OCI-M2 (cell line): ENCODE measurements at regions not wholly inside any gene's neighbourhood (a gene's known extent, or its start where the extent isn't known, plus 50 kb on each side); places are given as distances from the start of the nearest gene placed in this dataset.

Experiments used
- DNase-seq: peaks from one replicate; lab custom pipeline; 2025; ENCODE audit not compliant: unreplicated experiment; lab: John Stamatoyannopoulos, UW

DNA sequence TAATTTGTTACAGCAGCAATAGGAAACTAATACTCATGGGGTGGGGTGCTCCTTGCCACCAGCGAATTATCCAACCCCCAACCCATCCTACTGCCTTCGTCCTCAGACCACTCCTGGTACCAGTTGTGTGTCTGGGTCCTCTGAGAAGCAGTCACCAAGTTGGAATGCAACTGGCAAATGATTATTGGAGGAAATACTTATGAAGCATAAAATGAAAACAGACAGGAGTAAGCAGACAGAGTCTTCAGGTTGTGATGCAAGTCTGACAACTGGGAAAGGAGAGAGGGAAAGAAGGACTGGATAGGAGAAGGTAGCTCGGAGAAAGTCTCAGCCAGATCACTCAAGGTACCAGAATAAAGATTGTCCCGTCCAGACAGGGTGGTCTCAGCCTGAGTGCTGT lies 181.1 kb upstream of the ARID2 start:
- no peak for DNase-seq

DNA sequence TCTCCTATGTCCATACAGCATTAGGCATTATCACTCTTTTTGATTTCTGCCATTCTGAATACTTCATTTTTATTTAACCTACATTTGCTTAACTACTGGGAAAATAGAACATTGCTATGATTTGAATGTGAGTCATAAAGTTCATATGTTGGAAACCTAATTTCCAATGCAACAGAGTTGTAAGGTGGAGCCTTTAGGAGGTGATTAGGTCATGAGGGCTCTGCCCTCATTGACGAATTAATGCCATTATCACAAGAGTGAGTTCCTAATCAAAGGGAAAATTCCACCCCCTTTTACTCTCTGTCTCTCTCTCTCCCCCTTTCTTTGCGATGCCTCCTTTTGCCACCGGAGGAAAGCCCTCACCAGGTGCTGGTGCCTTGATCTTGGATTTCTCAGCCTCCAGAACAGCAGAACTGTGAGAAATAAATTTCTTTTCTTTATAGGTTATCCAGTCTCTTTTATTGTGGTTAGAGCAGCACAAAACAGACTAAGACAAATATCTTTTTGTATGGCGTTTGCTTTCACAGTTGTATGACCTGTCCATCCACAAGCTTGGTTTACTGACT lies 180.1 kb upstream of the ARID2 start:
- DNase-seq, result no peak

DNA sequence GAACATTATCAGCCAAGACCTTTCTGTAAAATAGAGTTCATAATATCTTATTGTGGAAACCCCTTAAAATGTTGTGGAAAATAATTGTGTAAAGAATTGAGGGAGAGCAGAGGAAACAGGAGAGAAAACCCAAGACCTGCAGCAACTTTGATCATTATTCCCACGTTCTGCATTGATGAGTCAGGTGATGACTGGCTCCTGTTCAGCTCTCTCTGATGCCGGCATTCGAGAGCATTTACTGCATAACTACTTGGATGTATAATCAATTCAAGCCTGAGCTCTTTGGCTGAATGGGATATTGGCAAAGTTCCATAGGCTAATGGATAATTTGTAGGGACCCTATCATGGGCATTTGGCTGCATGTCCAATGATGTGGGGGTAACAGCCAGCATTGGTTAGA lies 176.3 kb upstream of the ARID2 start:
- no peak for DNase-seq

DNA sequence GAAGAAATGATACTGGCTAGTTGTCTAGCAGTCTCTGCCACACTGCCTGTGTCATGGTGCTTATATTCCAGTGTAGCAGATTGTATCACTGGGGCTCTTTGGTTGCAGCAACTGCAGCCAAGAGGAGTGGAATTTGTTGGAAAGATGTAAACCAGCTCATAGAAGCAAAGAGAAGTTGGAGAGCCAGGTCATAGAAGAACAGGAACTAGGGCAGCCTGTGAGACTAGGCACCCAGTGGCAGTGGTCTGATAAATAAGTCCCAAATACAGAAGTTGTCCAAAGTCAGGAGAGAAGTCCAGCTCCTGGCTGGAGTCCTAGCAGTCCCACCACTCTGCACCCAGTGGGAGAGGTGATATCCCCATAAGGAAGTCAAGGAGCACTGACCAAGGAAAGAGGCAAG lies 172.5 kb upstream of the ARID2 start:
- no peak for DNase-seq

DNA sequence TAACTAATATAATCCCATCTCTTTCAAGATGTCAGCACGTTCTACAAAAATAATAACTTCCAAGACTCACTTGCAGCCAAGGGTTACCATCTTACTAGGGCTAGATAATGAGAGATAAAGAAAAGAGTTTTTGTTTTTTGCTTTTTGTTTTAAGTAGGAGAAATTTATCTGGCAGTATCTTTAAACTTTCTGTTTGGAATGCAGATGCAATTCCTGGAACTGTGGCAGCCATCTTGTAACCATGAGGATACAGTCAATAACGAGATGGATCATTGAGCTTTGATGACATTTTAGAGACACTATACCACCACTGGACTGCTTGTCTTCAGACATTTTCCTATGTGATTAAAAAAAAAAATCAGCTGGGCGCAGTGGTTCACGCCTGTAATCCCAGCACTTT lies 171.2 kb upstream of the ARID2 start:
- no peak for DNase-seq

DNA sequence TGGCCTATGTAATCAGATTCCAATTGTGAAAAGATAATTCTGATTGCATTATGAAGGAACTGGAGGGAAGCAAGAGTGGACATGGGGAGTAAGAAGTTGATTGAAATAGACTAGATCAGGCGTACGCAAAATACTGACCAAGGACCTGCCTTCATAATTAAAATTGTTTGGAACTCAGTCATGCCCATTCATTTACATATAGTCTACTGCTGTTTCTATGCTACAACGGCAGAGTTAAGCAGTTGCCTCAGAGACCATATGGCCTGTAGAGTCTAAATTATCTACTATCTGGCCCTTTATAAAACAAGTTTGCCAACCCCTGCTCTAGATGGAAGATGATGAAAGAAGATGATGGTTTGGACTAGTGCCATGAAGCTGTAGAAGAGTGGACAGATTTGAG lies 170.0 kb upstream of the ARID2 start:
- DNase-seq, result no peak

DNA sequence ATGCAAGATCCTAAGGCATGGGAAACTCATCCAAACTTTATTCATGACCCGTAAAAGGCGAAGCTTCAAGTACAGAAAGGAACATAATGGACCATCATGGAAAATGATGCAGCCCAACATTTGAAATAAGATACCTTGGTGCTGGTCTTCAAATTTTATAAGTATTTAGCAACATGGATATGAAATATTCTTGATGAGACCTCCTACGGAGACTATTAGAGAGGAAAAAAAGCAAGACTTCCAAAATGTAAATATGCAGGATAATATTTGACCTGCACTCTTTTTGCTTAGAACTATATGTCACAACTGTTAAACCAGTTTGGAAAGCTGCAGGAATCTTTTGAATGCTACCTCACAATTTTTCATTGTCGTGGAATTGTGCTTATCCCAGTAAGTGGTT lies 168.8 kb upstream of the ARID2 start:
- no peak for DNase-seq

DNA sequence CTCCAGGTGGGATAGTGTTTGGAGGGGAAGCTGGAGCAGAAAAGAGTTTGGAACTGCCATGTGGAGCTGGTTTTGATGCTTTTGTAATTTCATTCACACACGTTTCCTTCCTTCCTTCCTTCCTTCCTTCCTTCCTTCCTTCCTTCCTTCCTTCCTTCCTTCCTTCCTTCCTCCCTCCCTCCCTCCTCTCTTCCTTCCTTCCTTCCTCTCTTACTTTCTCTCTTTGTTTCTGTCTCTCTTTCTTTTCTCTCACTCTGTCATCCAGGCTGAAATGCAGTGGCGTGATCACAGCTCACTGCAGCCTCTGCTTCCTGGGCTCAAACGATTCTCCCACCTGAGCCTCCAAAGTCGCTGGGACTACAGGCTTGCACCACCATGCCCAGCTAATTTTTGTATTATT lies 168.0 kb upstream of the ARID2 start:
- DNase-seq, result no peak

DNA sequence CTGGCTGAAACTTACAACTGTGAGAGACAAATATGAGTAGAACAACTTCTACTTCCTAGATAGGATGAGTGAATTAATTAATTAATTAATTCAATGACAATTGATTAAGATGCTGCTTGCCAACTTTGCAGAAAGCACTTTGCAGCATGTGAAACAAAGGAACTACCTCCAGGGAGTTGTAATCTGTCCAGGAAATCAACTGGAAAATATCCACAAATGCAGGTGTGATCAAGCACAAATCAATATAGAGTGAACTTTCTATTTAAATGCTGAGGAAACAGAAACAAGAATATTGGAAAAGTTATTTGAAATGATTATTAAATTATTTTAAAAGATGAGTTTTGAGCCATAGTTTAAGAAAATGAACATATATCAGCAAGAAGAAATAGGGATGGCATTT lies 163.9 kb upstream of the ARID2 start:
- DNase-seq, result no peak

DNA sequence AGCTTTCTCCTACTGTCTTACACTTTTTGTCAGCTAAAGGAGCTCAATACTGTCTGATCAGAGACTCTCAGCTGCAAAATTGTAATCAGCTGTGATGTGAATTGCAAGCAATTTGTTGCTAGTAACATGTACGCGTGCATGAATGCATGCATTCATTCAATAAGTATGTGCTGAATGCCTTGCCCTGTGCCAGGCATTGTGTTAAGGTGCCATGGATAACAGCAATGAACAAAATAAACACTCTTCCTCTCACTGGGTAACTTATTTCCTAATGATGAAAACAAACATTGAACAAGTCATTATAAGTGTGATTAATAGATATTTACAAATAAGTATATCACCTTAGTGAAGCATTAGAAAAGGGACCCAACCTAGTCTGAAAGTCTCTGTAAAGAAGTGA lies 163.2 kb upstream of the ARID2 start:
- DNase-seq, result no peak

DNA sequence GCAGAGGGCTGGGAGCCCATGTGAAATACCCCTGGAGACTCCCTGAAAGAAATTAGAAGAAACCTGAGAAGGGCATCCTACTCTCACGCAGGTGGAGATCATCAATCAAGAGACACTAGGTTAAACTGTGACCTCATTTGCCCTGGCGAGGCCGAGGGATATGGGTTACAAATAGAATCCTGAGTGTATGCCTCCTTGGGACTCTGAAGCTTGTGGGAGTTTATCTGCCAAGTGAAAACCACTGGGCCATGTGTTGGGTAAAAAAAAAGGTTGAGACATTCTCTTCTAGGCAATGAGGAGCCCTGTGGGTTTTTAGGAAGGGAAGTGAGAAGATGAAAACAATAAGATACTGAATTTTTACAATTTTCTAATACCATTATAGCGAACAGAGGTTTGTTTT lies 160.7 kb upstream of the ARID2 start:
- no peak for DNase-seq

DNA sequence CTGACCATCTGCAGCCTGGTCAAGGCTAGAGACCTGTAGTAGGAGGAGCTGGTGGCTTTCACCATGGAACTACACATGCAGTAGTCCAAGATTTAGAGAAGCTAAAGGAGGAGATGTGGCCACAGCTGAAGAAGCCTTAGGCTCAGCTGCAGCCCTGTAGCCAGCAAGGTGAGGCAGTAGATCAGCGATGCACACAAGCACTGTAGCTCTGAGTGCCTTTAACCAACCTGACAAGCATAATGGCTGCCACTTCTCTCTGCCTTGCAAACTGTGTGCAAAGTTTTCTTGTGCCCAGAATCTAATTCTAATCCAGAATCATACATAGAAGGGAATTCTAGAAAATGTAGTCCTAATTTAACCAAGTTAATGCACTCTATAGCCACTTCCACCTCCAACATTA lies 159.0 kb upstream of the ARID2 start:
- DNase-seq, result no peak

DNA sequence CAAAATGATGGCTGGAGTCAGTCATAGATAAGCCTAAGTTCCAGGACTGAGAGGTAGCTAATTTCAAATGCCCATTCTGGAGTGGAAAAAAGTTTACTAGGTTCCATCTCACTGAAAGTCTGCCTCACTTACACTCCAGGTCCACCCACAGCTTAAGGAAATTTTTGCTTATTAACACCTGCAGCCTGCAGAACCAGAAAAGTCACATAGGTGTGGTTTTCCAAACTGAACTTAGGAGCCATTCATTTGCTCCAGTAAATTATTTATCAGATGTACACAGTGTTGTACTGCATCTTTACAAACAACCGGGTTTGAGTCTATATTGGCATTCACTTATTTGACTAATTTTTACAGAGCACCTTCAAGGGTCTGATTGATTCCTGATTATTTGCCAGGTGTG lies 157.4 kb upstream of the ARID2 start:
- DNase-seq, result no peak

DNA sequence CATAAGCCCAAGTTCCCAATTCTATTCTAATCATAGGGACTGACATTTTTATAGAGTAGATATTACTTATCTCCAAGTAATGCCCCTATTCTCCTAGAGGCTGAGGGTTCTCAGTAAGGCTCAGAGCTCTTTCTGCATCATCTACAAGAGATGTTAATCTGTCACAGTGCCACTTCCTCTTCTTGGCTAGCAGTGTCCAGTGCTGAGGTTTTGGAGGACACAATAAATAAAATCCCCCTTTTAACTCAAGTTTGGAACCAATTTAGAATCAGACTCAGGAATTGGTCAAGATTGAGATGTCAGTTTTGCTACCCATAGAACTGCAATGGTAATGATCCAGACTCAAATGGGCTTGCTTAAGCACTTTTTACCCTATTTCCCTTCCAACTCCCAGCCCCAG lies 154.1 kb upstream of the ARID2 start:
- no peak for DNase-seq

DNA sequence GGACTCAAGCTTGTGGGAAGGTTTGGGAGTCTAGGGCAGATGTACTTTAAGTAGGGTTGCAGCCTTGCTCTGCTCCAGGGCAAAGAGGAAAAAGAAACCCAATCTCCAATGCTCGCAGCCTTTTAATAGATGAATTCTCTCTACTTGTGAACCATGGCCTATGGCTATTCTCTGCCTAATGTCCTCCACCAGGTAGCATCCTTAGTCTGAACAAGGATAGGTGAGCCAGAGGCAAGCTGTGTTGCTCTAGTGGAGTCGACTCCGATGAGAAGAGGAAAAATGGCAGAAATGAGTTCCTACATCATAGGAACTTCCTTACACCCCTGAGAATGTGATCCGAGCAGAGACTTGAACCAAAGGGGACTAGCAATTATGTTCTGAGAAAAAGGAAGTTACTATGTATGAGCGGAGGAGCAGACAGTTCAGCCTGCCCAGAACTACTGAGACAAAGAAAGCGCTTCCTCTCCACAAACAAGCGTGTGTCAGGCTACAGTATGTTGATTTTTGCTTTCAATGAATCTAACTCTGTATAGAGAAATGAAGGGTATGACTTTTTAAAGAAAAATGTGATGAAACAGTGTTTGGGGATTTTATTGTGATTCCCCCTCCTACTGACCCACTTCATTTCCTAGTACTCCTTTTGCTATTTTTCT lies 153.6 kb upstream of the ARID2 start:
- DNase-seq, result no peak

DNA sequence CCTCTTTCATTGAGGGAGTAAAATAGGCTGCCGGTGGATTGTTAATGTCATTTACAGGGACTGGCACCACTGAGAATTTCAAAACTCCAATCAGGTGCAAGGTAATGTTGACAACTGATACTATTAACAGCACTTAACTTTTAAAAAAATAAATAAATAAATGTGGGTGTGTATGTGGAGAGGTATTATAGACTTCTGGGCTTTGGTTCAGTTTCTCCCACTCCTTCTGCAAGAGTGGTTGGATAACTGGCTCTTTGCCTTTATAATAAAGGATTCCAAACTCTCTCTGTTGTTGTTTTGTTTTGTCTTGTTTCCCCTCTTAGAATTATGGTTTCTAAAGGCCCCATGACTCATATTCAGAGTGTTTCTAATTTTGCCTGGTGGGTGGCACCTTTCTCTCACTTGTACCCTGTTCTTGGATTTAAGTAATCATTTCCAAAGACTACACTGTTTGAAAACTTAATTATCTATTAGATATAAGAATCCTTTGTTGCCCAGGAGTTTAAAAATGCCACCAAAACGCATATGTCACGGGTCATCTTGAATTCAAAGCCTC lies 151.6 kb upstream of the ARID2 start:
- no peak for DNase-seq

DNA sequence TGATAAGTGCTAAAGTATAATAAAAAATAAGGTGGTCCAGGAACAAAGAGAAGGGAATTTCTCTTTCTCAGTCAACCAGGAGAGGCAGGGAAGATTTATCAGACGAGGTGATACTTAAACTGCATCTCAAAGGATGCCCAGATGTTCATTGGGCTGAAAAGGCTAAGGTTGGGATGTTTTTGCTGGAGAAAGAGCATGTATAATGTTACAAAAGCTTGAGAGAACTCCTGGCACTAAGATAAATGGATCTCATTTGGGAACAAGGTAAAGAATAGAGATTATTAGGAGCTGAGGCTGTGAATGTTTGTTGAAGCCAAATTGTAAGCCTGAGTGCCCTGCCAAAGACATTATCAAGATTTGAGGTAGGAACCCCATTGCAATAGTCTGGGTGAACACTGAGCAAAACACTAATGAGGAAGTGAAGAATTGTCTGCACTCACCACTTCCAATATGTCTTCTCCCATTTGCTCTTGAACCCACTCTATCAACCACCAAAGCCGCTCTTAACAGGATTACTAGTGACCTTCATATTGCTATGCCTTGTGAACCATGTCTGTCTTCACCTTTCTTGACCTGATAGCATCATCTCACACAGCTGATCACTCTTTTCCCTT lies 149.0 kb upstream of the ARID2 start:
- DNase-seq, result no peak

DNA sequence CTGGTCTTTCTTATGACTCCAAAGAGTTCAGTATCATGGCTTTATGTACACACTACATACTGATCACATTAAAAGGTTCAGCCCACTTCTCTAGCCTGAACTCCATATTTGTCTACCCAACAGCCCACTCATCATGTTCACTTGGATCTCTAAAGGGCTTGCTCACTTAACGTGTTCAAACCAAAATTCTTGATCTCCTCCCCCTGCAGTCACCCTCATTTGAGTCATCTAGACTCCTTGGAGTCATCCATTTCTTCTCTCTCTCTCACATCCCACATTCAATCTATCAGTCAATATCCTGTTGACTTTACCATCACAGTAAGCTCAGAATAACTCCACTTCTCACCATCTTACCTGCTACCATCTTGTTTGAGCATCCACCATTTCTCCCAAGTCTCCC lies 148.4 kb upstream of the ARID2 start:
- DNase-seq, result no peak

DNA sequence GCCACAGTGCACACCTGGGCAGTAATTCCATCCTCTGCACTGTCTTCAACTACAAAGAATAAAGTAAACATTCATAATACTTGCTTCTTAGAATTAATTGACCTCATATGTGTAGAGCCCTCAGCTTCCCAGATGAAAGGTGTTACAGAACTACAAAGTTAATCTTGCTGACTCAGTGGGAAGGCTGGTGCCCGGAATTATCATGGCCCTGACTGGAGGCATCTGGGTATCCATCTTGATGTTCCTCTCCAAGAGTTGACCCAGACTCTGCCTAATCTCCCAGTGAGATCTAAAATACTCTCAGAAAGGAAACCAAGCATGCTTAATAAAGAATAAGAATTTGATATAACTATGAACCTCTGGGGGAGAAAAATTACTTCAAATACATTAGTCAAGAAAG lies 147.0 kb upstream of the ARID2 start:
- no peak for DNase-seq

DNA sequence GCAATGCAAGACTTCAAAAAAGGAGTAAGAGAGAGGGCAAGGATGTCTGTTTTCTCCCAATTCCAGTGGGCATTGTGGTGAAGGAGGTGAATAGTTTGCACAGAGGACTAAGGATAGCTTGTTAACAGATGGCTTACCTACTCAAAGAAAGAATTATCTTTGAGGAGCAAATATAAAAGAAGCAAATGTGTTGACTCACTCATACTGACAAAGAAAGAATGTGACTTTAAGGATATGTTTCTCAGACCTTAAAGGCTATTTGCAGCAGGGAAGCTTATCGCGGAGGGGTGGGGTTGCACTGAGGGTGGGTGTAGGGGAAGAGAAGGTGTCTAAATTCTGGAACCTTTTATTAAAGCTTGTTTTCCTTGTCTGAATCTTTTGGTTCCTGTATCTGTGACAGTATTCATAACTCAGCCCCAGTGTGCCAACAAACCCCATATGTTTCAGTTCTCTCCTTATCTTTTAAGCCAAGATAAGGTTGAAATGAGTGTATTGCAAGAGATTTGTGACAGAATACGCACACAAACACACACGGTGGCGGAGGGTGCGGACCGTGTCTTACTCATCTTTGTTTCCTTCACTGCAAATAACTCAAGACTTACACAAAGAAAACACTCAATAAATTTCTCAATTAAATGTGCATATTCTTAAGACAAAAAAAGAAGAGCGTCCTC lies 146.4 kb upstream of the ARID2 start:
- no peak for DNase-seq

DNA sequence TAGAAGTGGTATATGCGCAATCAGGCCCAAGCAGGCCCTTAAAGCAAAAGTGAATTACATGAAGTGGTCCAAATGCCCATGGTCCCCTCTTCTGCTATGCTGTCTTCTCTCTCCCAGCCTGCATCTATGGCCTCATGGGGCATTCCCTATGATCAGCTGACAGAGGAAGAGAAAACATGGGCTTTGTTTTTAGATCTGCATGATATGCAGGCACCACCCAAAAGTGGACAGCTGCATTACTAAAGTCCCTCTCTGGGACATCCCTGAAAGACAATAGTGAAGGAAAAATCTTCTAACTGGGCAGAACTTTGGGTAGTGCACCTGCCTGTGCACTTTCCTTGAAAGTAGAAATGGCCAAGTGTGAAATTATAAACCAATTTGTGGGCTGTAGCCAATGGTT lies 145.2 kb upstream of the ARID2 start:
- DNase-seq, result no peak

DNA sequence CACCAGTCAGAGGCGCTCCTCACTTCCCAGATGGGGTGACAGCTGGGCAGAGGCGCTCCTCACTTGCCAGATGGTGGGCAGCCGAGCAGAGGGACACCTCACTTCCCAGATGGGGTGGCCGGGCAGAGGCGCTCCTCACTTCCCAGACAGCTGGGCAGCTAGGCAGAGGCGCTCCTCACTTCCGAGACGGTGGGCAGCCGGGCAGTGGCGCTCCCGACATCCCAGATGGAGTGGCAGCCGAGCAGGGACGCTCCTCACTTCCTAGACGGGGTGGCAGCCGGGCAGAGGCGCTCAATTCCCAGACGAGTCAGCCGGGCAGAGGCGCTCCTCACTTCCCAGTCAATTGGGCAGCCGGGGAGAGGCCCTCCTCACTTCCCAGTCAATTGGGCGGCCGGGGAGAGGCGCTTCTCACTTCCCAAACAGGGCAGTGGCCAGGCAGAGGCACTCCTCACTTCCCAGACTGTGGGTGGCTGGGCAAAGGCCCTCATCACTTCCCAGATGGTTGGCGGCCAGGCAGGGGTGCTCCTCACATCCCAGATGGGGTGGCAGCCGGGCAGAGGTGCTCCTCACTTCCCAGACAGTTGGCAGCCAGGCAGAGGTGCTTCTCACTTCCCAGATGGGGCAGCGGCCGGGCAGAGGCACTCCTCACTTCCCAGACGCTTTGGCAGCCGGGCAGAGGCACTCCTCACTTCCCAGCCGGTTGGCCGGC lies 143.8 kb upstream of the ARID2 start:
- no peak for DNase-seq
